HEK293T (cell line): ENCODE measurements at regions not wholly inside any gene's neighbourhood (a gene's known extent, or its start where the extent isn't known, plus 50 kb on each side); places are given as distances from the start of the nearest gene placed in this dataset.

Source experiments
- ARNT ChIP-seq: fragments of 450-650 bp; IDR thresholded peaks from 2 replicates; pipeline ENCODE4 v1.6.1; 2017; ENCODE audit warnings: mild to moderate bottlenecking
- FOXK2 ChIP-seq: fragments of 450-650 bp; IDR thresholded peaks from 2 replicates; pipeline ENCODE4 v1.6.1; 2016; ENCODE audit warnings: mild to moderate bottlenecking
- FOXM1 ChIP-seq: fragments of 450-650 bp; IDR thresholded peaks from 2 replicates; pipeline ENCODE4 v1.6.1; 2017; ENCODE audit warnings: mild to moderate bottlenecking, borderline replicate concordance
- HDGF ChIP-seq: fragments of 450-650 bp; IDR thresholded peaks from 2 replicates; pipeline ENCODE4 v1.6.1; 2017; ENCODE audit warnings: antibody characterized with exemption, borderline replicate concordance
- L3MBTL2 ChIP-seq: fragments of 450-650 bp; conservative IDR thresholded peaks from 2 replicates; pipeline ENCODE4 v1.6.1; 2016; ENCODE audit warnings: mild to moderate bottlenecking
- NFRKB ChIP-seq: fragments of 450-650 bp; IDR thresholded peaks from 2 replicates; pipeline ENCODE4 v1.6.1; 2016; ENCODE audit warnings: mild to moderate bottlenecking, moderate library complexity
- SP1 ChIP-seq: fragments of 450-650 bp; IDR thresholded peaks from 2 replicates; pipeline ENCODE4 v1.6.1; 2017
- SUZ12 ChIP-seq: fragments of 450-650 bp; IDR thresholded peaks from 2 replicates; pipeline ENCODE4 v1.6.1; 2016; ENCODE audit warnings: mild to moderate bottlenecking
- ZNF384 ChIP-seq: fragments of 450-650 bp; IDR thresholded peaks from 2 replicates; pipeline ENCODE4 v1.6.1; 2016

DNA sequence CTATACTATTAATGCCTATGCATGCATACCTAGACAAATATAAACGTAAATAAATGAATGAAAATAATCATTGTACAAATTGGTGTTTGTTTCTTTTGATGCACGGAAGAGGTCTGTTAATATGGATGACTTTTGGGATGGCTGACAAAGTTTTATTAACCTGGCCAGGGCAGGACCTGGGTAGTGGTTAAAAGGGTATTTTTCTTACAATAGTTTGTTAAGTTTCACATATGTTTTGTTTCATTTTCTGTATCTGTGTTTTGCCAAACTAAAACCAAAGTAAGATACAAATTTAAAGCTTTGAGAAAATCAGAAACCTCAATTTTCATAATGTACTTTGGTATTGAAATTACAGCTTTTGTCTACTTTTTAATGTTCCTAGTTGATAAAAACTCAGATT, 222.7 kb upstream of the OLFM3 start:
- TF ChIP-seq NFRKB, result no peak
- TF ChIP-seq ARNT, result no peak
- no peak for TF ChIP-seq FOXM1
- TF ChIP-seq FOXK2, result no peak
- TF ChIP-seq ZNF384, result no peak
- TF ChIP-seq SUZ12, result no peak
- TF ChIP-seq HDGF, result no peak
- TF ChIP-seq SP1, result no peak
- TF ChIP-seq L3MBTL2, result no peak
